ENCODE measurements at regions not wholly inside any gene's neighbourhood (a gene's known extent, or its start where the extent isn't known, plus 50 kb on each side); places are given as distances from the start of the nearest gene placed in this dataset.

DNA sequence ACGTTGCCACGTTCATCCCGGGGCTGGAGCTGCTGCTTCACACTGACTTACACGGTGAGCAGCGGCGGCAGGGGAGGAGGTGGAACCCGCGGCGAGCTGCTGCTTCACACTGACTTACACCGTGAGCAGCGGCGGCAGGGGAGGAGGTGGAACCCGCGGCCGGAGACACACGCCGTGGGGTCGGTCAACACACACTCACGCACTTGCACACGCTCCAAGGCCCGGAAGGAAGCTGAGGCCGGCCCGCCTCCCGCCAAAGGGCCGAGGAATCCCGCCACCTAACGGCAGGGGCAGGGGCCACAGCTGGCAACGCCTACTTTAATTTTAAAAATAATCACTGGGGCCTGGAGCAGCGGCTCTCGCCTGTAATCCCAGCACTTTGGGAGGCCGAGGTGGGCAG, 94.4 kb upstream of the FOXC1 start:
- DNase-seq (ENCODE audit: low spot score), result no peak

DNA sequence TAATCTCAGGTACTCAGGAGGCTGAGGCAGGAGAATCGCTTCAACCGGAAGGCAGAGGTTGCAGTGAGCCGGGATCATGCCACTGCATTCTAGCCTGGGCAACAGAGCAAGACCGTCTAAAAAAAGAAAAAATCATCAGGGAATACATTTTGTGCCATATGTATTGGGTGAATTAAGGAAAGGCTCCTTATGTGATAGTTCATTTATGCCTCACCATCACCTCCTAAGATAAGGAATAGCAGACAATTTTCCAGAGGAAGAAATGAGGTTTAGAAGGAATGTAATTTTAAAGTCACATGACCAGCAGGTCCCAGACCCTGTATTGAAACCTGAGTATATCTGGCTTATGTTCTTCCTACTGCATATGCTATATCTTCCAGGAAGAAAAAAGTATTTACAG, 93.9 kb upstream of the FOXC1 start:
- no peak for DNase-seq (ENCODE audit: low spot score)

DNA sequence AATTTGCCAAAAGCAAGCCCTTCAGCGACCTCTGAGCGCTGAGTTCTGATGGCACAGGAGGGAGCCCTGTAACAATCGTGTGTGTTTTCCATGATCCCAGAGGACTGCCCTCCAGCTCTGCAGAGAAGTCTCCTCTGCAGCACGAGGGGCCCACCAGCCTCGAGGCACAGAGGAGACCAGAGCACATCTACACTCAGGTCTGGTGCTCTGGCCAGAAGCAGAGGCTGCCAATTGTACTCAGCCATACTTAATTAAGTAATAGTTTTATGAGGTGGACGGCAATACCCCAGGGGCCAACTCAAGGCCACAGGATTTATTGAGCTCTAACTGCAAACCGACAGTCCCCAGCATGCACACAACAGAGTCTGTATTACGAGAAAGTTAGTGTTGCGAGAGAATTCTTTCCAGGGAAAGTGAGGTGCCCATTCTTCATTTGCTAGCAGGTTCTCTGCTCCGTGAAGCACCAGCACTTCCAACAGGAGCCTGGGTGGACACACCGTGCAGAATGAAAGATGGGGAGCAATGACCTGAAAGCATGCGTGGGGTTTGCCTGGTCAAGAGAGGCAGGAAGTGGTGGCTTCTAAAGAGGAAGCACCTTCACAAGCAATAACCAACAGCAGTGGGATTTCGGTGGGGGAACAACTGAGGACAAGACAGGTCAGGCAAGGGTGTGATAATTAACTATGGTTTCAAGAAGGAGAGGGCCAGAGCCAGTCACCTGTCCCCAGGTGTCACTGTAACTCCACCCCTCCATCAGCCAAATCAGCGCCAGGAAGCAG, 92.8 kb upstream of the FOXC1 start:
- no peak for DNase-seq (ENCODE audit: low spot score)

DNA sequence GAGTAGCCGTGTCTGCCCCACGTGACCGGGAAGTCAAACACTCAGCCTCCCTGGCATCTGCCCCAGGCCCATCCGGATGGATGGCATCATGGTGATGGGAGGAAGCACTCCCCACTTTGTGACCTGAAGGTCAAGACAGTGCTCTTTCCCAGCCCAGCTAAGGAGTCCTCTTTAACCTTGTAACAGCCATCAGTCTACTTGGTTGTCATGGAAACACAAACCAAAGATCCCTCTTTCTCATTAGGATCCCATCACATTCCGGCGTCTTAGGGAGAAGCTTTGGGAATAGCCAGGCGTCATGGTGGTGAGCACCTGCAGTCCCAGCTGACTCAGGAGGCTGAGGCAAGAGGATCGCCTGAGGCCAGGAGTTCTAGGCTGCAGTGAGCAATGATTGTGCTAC, 90.9 kb upstream of the FOXC1 start:
- no peak for DNase-seq (ENCODE audit: low spot score)

DNA sequence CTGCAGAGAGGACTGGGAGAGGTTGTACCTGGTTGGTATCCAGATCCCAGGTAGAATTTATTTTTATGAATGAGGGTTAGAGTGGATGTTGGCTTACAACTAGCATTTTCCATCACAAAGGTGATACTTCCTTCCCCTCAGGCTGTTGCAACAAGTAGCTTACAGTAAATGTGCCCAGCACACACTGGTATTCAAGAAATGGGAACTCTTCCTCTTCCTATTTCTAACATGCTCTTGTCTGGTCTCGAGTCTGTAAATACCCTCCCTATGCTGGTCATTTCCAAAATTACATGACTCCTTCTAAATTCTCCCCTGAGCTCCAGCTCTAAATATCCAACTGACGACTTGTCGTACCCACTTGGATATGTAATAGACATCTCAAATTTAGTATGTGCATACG, 90.1 kb upstream of the FOXC1 start:
- no peak for DNase-seq (ENCODE audit: low spot score)

DNA sequence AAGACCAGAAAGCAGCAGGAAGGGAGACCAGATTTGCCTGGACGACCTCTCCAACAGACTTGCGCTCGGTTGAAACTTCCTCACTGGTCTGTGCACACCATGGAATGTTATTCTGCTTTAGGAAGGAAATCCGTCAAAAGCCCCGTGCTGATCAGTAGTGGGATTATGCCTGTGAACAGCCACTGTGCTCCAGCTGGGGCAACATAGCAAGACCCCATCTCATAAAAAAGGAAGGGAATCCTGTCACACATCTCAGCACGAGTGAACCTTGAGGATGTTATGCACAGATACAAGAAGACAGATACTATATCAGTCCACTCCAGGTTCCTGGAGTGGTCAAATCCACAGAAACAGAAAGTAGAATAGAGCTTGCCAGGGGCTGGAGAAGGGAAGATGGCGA, 86.9 kb upstream of the FOXC1 start:
- DNase-seq (ENCODE audit: low spot score), result no peak

DNA sequence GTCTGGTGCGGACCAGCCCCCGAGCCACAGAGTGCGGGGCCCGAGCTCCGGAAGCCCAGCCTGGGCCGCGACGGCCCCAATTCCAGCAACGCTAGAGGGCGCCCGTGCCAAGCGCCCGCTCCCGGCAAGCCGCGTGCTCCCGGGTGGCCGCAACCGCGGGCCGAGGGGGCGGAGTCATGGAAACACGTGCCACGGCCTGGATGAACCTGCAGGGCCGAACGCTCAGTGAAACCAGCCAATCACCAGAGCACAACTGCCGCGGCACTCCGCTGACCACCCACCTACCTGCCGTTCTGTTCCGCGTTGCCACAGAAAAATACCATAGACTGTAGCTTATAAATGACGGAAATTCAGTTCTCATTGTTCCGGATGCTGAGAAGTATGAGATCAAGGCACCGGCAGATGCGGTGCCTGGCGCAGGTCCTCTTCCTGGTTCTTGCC, 85.7 kb upstream of the FOXC1 start:
- peak; percentile 95 for DNase-seq (ENCODE audit: low spot score)

DNA sequence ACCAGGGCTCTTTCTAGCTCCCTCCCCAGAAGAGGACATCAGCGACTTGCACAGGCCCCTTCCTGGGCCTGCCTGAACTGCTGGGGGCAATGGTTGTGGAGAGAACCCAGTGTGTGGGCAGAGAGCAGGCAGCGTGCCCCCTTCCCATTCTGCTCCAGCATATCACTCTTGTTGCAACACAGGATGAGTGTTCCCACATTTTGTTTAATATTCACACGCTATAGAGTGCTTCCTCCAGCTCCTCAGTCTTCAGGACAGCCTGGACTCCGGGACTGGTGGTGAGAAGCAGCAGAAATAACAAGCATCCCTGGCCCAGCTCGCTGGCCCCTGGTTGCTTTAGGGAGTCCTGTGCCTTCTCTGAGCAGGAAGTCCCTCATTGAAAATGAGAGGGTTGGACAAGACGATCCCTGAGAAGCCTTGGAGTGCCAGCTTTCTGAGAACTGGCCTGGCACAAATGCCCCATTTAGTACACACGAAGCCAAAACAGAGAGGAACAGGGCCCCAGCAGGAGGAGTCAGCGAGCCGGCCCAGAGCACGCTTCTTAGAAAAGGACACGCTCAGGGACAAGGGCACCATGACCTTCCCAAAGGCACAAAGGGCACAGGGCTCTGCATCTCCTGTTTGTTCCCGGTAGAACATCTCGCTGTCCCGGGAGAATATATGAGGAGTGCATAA, 84.2 kb upstream of the FOXC1 start:
- DNase-seq (ENCODE audit: low spot score), result no peak

DNA sequence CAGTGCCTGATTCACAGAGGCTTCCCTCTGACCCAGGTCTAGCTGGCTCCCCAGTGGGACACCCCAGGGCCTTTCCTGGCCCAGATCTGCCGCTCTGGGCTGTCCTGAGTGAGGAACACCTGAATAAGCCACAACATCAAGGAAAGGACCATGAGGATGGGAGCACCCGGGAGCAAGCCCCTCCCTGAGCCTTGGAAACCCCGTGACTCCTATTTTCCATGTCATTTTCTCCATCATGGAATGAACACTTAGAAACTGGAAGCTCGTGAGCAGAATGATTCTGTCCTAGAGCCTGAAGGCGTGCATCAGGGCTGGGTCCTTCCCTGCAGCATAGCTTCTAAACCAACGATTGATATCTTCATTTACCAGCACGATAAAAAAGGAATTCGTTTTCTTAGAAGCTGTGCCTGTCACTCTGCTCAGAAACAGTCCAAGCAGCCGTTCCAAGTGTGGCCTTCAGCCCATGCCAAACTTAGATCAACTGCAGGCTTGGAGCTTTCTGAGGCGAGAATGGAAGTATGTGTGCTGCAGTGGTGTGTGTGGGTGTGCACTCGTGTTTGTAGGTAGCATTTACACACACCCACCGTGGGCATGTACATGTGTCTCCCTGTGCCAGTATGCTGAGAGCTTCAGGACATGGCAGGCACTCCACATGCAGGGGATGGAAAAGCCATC, 83.2 kb upstream of the FOXC1 start:
- no peak for DNase-seq (ENCODE audit: low spot score)

DNA sequence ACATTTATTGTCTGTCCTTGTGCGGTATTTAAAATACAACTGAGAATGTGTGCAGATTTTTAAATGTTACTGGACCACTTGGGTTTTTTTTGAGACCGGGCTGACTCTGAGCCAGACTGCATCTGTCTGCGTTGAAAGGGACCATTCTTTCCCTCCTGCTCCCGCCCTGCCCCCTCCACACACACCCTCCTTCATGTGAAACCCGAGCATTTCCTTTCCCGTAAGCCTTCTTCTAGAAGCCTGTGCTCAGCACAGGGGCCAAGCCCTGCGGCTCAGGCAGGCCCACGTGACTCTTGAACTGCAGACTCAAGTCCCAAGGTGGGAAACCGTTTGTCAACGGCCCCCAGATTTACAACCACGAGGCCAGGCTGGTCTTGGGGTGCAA, 82.7 kb upstream of the FOXC1 start:
- DNase-seq (ENCODE audit: low spot score), result peak; percentile 82

DNA sequence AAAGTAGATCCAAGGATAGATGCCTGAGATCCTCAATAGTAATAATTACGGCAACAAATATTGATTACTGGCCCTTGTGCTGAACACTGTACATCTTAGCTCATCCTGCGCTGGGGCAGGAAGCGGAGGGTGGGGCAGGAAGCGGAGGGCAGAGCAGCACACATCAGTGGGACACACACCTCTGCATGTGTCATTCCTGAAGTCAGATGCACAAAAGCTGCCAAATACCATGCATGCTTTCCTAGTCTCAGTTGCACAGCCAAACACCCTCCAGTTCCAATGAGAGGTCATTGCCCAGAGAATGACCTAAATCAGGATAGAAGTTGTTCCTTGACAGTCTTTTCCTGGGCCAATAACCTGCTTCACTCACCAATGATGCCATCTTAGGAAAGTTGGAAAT, 74.4 kb upstream of the FOXC1 start:
- DNase-seq (ENCODE audit: low spot score), result no peak

DNA sequence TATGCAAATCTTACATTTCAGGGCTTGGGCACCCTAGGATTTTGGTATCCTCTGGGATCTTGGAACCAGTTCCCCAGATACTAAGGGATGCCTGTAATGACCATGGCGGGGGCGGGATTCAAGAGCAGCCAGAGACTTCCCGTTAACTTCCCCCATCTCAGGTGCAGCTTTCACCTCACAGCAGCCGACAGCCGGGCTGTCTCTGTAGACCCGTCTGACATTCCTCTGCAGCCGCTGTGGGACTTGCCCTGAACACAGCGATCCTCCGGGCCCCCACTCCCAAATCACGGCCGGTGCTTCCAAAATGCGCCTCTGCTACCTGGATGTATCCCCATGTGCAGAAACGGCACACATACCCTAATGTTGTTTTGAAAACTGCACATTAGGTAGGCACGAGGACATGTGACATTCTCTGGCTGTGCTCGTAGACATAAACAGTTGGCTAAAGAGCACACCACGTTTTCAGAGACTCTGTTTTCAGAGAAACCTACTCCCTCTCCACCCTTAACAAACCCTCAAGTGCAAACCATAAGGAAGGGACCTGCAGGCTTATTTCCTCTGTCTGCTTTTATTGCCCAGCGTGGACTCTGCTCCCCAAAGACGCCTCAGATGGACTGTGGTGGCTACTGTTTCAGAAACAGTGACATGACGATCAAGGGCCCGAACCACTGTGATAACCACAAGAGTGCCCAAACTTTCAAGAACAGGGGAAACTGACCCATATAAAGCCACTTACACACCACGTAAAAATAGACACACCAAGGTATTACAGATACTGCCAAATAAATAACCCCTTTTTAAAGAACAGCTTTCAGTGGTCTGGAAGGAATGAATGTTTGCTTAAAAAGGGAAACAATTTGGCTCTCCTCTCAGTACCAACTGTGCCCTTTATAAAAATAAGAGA, 72.9 kb upstream of the FOXC1 start:
- DNase-seq (ENCODE audit: low spot score), result no peak

DNA sequence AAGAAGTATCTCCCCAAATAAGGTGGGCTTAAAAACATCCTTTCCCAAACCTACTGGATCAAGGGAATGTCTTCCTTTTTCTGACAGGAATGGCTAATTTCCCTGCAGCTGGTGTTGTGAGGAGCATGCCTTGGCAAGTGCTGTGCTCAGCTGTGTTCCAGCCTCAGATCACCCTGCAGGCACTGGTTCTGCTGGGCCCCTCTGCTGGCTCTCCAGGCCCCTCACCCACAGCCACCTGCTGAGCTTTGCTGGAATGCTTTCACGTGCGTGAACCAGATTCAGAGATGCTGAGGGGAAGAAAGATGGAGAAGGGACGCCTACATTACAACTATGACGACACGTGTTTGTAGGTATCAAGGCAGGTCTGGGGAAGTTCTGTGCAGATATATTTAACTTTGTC, 71.3 kb upstream of the FOXC1 start:
- no peak for DNase-seq (ENCODE audit: low spot score)

DNA sequence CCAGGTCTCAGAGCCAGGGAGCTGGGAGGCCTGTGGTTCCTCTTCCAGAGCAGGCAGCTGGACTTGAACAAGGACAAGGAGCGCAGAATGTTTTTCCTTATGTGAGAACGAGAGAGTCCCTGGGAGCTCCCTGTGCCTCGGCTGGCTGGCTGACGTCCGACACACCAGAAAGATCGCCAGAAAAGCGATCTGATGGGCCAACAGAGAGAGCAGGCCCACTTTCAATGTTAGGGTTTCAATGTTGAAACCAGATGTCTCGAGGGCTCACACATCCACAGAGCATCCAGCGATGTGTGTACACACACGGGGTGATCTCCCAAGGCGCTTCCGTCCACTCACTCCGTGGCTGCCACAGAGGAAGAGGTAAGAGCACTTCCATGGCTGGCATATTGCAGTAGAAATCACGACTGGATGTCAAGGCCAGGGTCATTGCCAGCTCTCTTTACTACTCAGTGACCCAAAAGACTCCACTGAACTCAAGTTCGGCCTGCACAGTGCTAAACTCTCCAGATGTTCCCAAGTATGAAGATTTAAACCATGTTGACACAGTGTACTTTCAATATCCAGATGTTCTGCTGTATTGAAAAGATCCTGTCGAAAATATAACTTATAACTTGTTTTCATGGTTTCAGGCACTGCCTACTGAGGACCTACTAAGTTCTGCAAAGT, 70.8 kb upstream of the FOXC1 start:
- DNase-seq (ENCODE audit: low spot score), result no peak

DNA sequence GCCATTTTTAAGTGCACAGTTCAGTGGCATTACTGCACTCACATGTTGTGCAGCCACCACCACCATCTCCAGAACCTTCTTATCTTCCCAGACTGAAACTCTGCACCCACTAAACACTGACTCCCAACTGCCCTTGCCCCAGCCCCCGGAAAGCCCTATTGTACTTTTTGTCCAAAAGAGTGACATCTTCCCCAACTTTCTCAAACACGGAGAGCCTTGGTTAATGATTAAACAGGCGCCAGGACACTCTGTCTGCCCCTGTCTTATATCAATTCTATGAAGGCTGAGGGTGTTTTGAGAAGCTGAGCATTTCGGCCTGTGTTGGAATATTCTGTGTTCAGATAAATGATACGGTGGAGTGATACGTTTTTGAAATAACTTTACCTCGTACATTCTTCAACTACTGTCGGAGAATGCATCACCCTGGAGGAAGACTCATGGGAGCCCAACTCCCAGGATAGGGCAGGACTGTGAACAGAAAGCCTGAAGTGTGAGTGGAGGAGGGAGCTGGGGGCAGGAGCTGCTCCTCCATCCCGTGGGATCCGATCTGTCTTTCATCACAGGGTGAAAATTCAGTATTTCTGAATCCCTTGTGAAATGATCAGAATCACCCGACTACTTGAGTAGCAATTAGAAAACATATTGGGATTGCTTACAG, 68.7 kb upstream of the FOXC1 start:
- no peak for DNase-seq (ENCODE audit: low spot score)

DNA sequence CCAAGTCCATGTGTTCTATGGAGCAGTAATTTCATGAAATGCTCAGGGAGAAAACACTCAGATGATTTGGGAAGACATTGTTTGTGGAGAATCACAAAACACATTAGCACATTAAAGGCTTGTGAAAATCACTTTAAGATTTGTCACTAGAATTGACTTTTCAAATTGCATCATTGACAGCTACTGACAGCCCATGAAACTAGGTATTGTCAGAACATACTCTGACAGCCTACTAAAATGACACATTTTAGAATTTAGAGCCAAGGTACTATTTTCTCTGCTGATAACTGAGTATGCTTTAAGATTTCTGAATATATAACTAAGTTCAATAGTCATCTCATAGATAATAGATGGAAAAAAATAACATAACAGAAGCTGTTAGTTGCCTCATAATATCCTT, 67.4 kb upstream of the FOXC1 start:
- DNase-seq (ENCODE audit: low spot score), result no peak

DNA sequence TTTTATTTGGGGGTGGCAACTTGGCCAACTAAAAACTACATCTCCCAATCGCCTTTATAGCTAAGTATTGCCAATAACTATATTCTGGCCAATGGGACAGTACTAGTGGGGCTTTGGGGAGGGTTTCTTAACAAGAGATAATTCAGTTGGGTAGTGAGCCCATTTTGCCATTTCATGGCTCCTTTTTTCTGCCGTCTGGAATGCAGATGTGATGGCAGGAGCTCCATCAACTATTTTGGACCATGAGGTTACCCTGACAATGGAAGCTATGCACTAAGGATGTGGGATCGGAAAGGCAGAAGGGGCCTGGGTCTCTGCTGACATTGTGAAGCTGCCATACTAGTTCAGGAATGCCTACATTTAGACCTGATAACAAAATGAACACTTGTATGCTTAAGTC, 67.0 kb upstream of the FOXC1 start:
- DNase-seq (ENCODE audit: low spot score), result no peak

DNA sequence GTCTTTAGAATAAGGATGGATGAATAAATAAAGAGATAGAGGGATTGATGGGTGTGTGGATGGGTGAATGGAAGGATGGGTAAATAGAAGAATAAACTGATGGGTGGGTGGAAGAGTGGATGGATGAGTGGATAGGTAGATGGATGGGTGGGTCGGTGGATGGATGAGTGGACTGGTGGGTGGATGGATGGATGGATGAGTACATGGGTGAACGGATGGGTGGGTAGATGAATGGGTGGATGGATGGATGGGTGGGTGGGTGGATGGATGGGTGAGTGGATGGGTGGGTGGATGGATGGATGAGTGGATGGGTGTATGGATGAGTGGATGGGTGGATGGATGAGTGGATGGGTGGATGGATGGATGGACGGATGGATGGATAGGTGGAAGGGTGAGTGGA, 65.7 kb upstream of the FOXC1 start:
- no peak for DNase-seq (ENCODE audit: low spot score)

DNA sequence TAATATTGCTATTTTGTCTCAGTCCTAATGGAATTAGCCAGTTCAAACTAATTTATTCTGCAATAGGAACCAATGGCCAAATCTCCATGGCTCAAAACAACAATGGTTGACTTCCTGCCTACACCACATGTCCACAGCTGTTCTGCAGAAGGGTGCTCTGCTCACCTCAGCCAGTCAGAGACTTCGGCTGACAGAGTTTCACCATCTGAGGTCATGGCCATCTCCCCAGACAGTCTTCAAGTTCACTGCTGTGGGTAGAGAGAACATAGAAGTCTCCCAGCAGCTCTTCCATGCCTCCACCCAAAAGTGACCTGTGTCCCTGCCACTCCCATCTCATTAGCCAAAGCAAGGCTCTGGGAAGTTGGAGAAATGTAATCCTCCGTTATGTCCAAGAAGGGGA, 65.1 kb upstream of the FOXC1 start:
- no peak for DNase-seq (ENCODE audit: low spot score)

DNA sequence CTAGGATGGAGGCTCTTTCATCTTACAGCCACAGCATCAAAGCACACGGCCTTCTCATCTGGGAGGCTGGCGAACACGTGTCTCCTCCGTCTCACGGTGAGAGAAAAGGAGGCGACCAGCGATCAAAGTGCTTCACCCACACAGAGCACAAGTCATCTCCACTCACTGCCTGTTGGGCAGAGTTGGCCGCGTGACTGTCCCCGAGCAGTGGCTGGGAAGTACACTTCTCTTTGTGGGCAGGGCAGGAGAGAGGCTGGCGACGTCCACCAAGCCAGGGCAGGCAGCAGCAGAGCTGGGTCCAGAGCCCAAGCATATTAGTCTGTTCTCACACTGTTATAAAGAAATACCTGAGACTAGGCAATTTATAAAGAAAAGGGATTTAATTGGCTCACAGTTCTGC, 64.1 kb upstream of the FOXC1 start:
- no peak for DNase-seq (ENCODE audit: low spot score)

DNA sequence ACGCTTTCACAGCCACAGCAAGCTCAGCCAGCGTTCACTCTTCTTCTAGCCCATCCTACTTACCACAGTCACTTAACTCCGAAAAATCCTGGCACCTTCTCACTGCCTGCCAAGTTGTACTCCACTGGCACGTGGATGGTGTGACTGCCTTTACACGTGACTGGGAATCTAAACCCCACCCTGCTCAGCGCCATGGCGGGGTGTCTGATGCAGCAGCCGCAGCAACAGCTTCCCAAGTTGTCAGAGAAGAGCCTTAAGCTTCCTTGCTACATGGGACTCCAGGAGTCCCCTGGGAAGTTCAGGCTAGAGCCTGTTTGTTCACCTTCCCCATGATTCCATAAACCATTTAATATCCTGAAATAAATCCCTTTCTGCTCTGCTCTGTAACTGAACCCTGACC, 61.9 kb upstream of the FOXC1 start:
- DNase-seq (ENCODE audit: low spot score), result no peak

All from iPS-NIHi11 (cell line).